IPS-NIHi7 (cell line): ENCODE measurements at regions not wholly inside any gene's neighbourhood (a gene's known extent, or its start where the extent isn't known, plus 50 kb on each side); places are given as distances from the start of the nearest gene placed in this dataset.
"Not testable (repeated sequence)": the region's sequence is repeated elsewhere in the genome, so short reads cannot be mapped to it uniquely, and the experiment has no call there.

Experiments
- DNase-seq: peaks from one replicate; pipeline ENCODE4 v3.0.0; 2012; ENCODE audit warnings: mixed read lengths; ENCODE audit errors: extremely low spot score

DNA sequence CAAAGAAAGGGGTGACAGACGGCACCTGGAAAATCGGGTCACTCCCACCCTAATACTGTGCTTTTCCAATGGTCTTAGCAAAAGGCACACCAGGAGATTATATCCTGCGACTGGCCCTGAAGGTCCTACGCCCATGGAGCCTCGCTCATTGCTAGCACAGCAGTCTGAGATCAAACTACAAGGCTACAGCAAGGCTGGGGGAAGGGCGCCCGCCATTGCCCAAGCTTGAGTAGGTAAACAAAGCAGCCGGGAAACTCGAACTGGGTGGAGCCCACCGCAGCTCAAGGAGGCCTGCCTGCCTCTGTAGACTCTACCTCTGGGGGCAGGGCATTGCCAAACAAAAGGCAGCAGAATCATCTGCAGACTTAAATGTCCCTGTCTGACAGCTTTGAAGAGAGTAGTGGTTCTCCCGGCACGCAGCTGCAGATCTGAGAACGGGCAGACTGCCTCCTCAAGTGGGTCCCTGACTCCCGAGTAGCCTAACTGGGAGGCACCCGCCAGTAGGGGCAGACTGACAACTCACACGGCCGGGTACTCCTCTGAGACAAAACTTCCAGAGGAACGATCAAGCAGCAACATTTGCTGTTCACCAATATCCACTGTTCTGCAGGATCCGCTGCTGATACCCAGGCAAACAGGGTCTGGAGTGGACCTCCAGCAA, 406.0 kb downstream of the TFAP2B start:
- DNase-seq = not testable (repeated sequence)

DNA sequence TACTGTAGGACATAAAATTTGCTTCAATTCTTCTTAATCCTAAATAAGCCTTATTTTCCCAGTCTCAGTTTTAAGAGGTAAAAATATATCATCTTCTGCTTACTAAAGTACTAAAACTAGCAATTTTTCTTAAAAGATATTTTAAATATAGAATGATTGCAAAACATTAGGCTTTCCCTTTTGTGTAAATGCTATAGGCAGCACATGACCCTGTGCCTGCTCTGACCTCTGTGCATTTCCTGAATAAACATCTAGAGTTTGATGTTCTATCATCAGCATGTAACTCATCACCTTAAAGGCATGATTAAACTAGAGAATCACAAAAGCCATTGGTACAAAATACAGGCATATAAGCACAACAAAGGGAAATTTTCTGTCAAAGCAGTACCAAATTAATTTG, 422.7 kb downstream of the TFAP2B start:
- DNase-seq = no peak

DNA sequence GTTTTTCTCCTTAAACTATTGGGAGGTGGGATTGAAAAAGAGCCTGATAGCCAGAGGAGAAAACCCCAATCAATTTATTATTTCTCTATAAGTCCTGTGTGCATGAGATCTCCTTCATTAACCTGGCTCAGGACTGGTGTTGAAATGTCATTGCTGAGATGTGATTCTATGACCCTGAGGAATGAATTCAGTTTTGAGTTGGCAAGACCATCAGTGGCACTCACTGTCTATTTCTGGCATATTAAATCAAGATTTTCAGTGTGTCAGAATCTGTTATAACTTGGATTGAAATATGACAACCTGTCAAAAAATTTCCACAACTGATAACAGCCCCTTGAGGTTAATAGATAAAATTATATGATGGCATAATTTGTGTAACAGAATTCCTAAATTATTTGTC, 431.1 kb downstream of the TFAP2B start:
- no peak for DNase-seq

DNA sequence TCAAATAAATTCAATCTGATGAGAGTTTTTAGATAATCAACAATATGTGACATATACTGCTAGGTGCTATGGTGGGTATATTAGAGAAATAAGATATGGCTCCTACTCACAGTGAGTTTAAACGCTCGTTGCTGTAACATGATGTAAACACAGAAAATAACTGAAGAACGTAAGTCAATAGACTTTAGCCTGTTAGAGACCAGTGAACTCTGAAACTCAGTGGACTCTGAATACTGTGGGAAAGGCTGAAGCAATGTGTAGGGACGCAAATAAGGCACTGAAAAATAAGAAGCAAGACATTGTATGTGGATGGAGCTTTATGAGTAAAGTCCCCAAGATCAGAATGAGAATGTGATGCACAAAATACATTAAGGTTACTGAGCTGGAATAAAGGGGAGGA, 431.6 kb downstream of the TFAP2B start:
- no peak for DNase-seq

DNA sequence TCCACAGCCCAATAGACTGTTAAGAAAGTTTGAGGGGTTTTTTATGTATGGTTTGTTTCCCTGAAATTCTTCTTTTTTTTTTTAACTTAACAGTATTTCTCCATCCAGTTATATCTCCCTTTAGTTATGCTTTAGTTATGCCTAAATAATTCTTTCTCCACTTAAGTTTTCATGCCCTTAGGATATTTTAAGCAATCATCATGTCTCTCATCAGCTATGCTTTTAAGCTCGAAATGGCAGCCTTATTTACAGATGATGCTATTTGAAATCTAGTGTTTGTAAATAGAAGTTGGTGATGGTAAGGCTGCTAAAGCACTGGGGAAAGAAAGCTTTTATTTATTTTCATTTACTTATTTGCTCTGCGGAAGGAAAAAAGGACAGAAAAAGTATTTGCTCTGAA, 439.3 kb downstream of the TFAP2B start:
- no peak for DNase-seq

DNA sequence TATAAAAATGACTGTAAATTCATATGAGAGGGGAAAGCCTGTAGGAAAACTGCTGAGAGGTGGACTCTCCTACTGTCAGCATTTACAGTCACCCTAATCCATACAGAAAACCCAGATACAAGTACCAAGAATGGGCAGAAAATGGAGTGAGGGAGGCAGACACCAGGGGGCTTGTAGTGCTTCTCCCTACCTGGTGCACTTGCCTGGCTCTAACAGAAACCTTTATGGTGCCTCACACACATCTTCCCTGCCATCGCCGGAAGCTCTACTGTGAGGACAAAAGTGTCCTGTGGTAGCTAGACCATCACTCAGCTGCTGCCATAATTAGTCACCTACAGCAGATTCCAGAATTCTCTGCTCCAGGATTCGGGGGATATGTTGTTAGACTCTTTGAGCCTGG, 441.3 kb downstream of the TFAP2B start:
- DNase-seq = peak; percentile 21

DNA sequence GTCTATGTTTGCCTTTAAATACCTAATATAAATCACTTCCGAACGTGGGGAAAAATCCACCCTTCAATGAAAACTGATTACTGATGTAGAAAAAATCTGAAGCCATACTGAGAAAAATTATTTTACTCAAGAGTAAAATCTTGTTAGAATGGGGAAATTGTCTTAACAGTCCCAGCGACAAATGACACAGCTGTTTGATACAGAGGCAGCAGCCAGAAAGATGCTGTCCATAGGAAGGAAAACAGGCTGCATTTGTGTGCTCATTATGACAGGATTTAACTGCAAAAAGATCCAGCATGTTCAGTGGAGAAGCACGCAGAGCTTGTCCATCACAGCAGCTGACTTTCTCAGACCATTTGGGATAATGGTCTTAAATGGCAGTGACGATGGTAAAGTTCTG, 443.0 kb downstream of the TFAP2B start:
- DNase-seq = no peak

DNA sequence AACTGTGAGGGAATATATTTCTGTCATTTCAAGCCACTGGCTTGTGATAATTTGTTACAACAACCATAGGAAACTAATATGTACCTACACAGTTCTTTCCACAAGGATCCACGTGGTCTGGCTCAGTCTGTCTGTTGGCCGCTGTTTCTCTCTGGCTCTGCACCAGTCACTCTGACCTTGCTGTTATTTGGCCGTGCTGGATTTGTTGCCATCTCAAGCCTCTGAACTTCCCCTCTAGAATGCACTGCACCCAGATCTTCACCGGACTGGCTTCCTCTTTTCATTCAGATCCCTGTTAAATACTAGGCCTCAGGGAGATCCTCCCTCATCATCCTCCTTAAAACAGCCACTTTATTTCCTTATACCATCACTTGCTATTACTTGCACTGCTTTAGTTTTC, 446.8 kb downstream of the TFAP2B start:
- DNase-seq = no peak

DNA sequence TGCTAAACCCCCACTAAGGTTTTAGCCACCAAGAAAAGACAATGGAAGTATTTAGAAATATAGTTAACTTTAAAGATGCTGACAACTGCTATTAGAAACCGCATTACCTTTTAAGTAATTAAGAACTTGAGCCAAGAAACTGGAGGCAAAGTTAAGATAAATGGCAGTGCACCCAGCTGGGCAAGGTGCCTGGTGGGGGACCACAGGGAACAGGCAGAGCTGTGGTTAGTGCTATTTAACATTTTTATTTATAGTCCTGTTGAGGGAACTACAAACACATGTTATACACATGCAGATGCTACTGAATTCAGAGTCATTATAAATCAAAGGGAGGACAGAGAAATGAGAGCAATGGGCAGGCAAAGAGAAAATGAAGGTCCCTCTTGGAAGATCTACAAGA, 447.9 kb downstream of the TFAP2B start:
- DNase-seq = no peak

DNA sequence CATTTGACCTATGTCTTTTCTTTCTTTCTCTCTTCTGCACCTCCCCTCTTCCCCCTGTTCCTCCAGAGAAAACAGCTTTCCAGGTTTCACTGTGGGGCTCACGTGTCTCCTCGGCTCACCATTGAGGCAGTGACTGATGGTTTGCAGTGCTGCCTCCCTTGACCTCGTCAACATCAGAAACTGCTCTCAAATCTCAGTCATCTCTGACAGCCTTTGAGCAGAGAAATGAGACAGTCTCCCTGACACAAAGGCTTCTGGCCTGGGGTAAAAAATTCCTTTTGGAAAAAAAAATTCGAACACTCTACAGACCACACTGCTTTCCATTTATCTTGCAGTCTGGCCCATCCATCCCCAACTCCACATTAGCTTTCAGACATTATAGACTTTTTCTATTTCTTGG, 450.0 kb downstream of the TFAP2B start:
- DNase-seq = no peak

DNA sequence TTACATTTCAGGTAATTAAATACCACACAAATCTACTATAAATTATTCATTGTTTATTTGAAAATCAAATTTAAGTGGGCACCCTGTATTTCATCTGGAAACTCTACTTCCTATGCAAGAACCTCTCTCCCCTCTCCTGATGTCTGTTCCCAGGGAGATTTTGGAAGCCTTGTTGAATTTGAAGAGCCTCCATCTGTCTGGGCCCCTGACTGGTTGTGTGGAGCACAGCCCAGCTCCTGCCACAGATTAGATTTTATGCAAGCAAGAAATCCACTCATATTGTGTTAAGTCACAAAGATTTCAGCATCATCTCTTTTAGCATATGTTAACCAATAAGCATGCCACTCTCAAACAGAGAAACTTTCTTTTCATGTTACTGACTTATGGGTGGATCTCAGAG, 451.2 kb downstream of the TFAP2B start:
- no peak for DNase-seq

DNA sequence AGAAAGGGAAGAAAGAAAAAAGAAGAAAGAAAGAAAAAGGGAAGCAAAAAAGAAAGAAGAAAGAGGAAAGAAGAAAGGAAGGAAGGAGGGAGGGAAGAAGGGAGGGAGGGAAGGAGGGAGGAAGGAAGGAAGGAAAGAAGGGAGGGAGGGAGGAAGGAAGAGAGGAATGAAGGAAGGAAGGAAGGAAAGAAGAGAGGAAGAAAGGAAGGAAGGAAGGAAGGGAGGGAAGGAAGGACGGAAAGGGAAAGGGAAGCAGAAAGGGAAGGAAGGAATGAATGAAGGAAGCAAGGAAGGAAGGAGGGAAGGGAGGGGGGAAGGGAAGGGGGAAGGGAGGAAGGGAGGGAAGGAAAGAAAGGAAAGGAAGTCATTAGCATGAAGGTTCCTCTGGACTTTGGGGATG, 452.9 kb downstream of the TFAP2B start:
- no peak for DNase-seq

DNA sequence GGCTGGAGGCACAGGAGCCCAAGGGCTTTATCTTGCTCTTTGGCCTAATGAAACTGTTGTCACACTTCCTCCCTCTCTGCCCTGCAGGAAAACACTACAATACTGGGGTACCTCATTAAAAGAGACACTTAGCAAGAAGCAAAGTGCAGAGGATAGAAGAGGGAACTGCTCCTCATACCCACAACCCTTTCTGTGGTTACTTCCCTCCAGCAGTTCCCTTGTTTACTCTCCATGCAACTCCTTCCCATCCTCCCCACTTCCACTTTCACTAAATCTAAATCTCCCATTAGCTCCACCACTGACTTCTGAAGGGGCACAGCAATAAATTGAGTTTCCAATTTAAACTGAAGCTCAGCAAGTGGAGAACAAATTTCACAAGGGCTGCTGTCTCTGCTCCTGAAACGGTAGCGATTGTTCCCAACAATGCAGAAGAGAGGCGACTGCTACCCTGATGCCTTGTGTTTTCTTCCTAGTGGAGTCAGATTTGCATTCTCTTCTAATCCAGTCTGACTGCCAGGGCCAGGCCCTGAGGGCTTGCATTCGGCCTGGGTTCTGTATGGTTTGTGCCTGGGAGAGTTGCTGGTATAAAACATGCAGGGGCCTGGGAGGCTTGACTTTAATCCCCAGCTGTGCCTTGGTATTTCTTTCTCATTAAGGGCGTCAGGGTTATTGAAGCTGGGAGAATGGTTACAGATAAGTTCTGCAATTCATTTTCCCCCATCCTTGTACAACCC, 454.7 kb downstream of the TFAP2B start:
- peak; percentile 13 for DNase-seq

DNA sequence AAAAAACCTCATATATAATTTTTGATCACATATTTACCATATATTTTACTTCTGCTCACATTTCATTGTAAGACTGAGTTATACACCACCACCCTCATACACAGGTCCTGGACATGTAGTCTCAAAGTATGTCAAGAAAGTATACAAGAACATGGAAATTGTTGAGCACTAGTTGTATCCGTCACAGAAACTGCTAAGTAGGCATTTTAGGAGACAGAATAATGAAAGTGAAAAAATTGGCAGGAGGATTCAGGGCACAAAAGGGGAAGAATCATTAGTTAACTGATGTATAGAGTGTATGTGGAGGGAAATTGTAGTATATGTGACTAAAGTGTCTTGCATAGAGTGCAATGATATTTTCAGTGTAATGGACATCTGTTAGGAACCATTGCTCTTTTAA, 458.8 kb downstream of the TFAP2B start:
- DNase-seq = no peak

DNA sequence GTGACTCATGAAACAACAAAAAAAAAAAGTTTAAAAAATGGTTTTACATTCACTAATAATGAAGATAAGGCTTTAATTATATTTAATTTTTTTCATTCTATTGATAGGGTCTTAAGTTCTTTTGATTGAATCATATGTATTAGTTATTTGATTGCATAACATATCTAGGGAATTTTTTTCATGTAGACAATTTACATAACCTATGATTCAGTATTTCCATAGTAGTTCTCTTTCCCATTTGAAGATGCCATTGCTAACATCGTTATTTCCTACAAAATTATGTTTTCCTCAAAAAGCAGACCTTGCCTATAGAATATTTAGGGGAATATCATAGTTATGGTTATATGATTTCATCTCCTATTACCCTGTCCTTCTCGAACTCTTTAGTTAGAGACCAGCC, 463.4 kb downstream of the TFAP2B start:
- DNase-seq = no peak

DNA sequence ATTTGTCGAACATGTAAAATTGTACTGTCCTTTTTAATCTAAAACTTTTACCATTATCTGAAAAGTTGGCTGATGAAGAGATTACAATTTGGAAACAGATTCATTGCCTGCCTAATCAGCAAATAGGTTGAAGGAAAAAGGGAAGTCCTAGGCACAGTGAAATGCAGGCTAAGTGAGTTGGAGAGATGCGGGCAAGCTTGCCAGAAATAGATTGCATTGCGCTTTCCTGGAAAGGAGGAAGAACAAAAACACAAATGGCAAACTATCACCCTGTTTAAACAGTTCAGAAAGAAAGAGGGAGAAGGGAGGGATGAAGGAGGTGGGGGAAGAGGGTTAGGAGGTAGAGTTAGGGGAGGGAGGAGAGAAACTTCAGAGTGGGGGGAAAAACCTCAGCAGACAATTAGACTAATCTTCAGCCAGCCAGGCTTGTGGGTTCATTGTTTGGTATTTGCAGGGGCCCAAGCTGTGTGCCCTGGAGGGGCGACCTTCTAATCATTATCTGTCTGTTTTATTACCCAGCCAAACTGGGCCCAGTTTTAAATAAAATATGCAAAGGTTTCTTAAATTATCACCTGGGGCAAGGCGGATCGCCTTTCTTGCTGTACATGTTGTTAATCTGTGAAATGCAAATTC, 465.2 kb downstream of the TFAP2B start:
- no peak for DNase-seq

DNA sequence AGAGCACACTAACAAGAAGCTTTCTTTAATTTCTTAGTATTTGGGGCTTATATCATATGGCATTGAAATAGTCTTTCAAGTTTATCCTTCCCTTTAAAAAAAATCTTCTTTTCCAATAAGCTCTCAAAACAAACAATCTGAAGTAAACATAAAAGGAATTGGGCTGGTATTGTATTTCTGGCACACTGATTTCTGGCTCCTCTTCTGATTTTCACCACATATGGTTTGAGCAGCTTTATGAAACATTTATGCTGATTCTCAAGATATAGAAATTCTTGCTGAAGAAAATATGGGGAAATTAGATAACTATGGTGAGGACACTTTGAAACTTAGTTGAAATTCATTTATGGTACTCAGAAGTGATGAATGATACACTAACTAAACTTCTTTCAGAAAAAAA, 467.2 kb downstream of the TFAP2B start:
- DNase-seq = no peak

DNA sequence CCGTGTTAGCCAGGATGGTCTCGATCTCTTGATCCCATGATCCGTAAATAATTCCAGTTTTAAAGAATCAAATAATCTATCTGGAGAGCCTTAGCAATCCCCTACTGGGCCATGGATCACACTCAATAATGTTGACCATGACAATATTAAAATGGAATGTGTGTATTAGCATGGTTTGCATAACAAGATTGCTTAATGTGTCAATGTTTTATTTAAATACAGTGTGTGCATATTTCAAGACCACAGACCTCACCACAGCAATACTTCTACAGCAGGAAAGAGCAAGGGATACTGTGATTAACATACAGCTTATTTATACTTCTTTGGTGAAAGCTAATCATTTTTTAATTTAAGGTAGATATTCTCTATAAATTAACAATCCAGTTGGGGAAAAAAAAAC, 470.4 kb downstream of the TFAP2B start:
- no peak for DNase-seq

DNA sequence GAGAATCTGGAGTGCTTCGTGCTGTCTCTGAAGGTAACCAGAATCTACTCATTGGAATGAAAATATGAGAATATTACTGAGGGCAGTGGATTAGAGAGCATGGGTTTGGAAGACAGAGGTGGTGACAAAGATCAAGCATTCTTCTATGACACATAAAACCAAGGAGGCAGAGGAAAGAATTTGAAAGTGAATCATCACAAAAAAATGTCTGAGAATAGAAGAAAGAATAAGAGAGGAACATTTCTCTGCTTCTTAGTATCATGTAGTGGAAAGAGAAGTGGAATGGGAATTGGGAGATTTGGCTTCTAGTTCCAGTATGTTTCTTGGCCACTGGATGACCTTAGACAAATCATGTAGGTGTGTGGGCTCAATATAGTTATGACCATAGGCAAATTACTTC, 474.0 kb downstream of the TFAP2B start:
- no peak for DNase-seq

DNA sequence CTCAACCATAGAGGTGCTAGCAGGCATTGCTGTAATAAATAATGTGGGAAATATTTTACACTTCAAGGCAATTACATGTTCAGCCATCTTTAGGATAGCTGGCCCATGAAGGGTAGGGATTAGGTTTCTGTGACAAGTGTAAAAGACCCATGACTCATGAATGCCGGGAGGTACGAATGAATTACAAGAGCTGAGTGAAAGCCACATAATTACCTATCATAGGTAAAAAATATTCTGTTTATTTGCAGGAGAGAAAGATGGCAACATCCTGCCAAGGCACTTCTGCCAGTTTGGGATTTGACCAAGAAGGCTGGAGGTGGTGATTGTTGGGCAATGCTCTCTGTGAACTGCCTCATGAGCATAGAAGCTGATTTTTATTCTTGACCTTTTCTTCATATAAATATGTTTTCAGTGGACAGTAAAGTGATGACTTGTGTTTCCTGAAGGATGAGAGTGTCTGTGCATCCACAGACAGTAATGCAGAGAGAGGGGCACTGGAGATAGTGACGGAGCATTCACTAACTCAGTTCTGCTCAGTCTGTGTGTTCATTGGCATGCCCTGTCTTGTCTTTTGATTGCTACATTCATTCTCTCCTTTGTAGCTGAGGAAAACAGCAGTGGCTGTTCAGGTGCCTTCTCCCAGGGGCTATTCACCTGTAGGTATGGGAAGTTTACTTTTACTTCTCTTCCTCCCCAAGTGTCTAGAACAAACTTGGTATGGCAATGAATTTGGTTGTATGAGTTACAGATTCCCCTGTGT, 481.1 kb downstream of the TFAP2B start:
- no peak for DNase-seq

DNA sequence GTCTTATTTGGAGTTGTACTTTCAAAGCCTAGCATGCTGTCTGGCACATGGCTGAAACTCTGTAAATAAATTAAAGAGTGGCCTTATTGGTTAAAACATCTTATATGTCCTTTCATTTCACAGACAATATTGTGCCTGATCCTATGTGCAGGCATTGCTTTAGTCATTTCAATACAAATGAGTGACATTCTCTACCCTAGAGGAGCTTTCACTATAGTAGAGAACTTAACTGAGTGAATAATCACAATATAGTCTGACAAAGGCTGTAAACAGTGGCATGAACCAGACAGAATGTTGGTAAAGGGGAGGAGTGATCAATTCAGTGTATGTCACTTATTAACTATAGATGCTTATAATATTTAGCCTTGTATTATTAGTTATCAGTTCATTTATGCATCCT, 481.8 kb downstream of the TFAP2B start:
- DNase-seq = no peak

DNA sequence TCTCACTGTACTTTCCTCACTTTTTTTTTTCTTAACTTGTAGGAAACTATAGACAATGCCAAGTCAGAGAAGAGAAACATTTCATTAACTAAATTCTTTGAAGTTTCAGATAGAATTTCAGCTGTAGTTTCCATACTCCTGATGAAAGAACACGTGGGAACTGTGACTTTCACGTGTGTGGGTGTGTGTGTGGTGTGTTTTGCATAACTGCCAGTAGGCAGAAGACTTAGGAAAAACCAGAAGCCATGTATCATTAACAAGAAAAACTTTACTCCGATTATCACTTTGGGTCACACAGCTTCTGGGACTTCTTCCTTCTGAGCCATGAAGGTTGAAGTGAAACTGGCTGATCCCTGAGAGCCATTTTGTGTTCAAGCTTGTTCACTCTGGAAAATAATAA, 483.3 kb downstream of the TFAP2B start:
- DNase-seq = no peak

DNA sequence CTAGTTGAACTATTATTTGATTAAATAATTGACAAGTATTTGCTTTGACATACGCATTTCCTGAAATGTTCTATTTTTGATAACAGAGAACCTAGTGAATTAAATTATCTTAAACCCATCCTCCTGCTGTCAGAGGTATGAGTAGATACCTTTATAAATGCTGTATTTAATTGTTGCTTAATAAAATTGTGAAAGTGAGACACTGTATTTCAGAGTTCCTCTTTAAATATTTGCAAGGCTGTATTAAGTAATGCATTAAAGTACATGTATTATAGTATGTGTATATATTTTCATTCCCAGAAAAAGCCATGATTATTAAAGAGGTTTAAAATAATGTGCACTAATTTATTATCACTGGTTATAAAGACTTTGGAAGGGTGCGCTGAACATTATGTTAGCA, 483.8 kb downstream of the TFAP2B start:
- no peak for DNase-seq
